HFFc6 (cell line): ENCODE measurements at regions not wholly inside any gene's neighbourhood (a gene's known extent, or its start where the extent isn't known, plus 50 kb on each side); places are given as distances from the start of the nearest gene placed in this dataset.

Experiments used
- DNase-seq: peaks from one replicate; pipeline ENCODE4 v3.0.0-alpha.2; 2018
- H3K27ac Mint-ChIP-seq: 2 replicates; pipeline ENCODE4 v1.8.0; 2020; ENCODE audit warnings: mild to moderate bottlenecking, mixed read lengths
- H3K27me3 Mint-ChIP-seq: 2 replicates; pipeline ENCODE4 v1.8.0; 2021; ENCODE audit warnings: mild to moderate bottlenecking, moderate library complexity, mixed read lengths; ENCODE audit not compliant: insufficient read depth
- H3K36me3 Mint-ChIP-seq: 2 replicates; pipeline ENCODE4 v1.8.0; 2021; ENCODE audit warnings: low read depth, mixed read lengths
- H3K4me1 Mint-ChIP-seq: 2 replicates; pipeline ENCODE4 v1.8.0; 2020; ENCODE audit warnings: low read depth, mixed read lengths
- H3K4me3 Mint-ChIP-seq: 2 replicates; pipeline ENCODE4 v1.8.0; 2020; ENCODE audit warnings: mild to moderate bottlenecking, moderate library complexity, mixed read lengths
- H3K9me3 Mint-ChIP-seq: 2 replicates; pipeline ENCODE4 v1.8.0; 2020; ENCODE audit warnings: mild to moderate bottlenecking, mixed read lengths
- TF ChIP-seq, protein P1 (sequence below): fragments of 200-600 bp; sonication (generic); IDR thresholded peaks from 2 replicates; pipeline ENCODE4 v1.5.0; 2021; ENCODE audit warnings: antibody characterized with exemption, mild to moderate bottlenecking

DNA sequence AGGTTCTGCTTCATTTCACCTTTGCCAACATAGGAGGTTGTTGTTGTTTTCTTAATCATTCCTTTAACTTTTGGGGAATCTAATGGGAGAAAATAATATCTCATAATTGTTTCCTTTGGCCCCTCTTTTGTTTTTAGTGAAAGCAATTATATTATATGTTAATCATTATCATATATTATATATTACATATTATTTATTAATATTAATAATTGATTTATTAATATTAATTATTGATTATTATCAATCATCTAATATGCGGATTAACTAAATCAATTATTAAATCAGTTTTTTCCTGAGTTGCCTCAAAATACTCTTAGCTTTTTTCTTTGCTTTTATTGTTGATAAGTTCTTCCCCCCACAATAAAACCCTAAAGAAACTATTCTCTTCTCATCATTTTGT lies 443.8 kb downstream of the GATA3 start:
- H3K27me3 Mint-ChIP-seq: no peaks in the 10 kb centered on the region
- peaks cover 39% of the 10 kb centered on the region for H3K9me3 Mint-ChIP-seq
- H3K4me3 Mint-ChIP-seq: no peak overlapping the region

DNA sequence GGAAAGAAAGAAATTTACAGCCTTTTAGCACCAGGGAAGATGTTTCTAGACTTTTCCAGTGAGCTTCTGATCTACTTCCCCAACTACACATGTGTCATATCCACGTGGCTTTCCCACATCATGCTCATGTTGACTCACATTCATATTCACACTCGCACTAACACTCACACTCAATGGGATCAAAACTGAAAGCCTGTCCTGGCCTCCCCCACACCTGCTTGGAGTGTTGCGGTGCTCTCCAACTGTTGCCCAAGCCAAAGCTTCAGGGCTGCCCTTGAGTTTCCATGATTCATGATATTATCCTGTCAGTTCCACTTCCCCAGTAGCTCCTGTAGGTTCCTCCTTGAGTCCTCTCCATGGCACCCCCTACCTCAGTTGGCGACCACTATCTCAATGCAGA lies 444.4 kb downstream of the GATA3 start:
- H3K27ac Mint-ChIP-seq: no peak overlapping the region
- H3K4me1 Mint-ChIP-seq: no peaks in the 10 kb centered on the region
- no peaks in the 10 kb centered on the region for H3K27me3 Mint-ChIP-seq
- H3K36me3 Mint-ChIP-seq: no peaks in the 10 kb centered on the region
- DNase-seq: no peak
- peaks cover 34% of the 10 kb centered on the region for H3K9me3 Mint-ChIP-seq
- no peak overlapping the region for H3K4me3 Mint-ChIP-seq
- TF ChIP-seq, protein P1, sequence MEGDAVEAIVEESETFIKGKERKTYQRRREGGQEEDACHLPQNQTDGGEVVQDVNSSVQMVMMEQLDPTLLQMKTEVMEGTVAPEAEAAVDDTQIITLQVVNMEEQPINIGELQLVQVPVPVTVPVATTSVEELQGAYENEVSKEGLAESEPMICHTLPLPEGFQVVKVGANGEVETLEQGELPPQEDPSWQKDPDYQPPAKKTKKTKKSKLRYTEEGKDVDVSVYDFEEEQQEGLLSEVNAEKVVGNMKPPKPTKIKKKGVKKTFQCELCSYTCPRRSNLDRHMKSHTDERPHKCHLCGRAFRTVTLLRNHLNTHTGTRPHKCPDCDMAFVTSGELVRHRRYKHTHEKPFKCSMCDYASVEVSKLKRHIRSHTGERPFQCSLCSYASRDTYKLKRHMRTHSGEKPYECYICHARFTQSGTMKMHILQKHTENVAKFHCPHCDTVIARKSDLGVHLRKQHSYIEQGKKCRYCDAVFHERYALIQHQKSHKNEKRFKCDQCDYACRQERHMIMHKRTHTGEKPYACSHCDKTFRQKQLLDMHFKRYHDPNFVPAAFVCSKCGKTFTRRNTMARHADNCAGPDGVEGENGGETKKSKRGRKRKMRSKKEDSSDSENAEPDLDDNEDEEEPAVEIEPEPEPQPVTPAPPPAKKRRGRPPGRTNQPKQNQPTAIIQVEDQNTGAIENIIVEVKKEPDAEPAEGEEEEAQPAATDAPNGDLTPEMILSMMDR: no peak

More for the DNA sequence above, 443.8 kb downstream of the GATA3 start:
- H3K36me3 Mint-ChIP-seq: no peaks in the 10 kb centered on the region
- TF ChIP-seq, protein P1: no peak
- no peaks in the 10 kb centered on the region for H3K4me1 Mint-ChIP-seq
- H3K27ac Mint-ChIP-seq: no peak overlapping the region
- no peak for DNase-seq

DNA sequence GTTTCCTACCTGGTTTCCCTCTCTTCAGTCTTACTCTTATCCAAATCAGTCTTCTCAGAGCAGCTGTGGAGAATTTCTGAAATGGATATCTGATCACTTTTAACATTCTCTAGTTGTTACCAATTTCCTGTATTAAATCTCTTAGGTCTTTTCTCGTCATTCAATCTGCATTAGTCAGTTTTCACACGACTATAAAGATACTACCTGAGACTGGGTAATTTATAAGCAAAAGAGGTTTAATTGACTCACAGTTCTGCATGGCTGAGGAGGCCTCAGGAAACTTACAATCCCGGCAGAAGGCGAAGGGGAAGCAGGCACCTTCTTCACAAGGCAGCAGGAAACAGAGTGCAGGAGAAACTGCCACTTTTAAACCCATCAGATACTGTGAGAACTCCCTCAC lies 444.8 kb downstream of the GATA3 start:
- no peaks in the 10 kb centered on the region for H3K4me1 Mint-ChIP-seq
- H3K4me3 Mint-ChIP-seq: no peak overlapping the region
- no peaks in the 10 kb centered on the region for H3K27me3 Mint-ChIP-seq
- no peak for DNase-seq
- TF ChIP-seq, protein P1: no peak
- H3K36me3 Mint-ChIP-seq: no peaks in the 10 kb centered on the region
- H3K9me3 Mint-ChIP-seq: peaks cover 34% of the 10 kb centered on the region
- H3K27ac Mint-ChIP-seq: no peak overlapping the region

DNA sequence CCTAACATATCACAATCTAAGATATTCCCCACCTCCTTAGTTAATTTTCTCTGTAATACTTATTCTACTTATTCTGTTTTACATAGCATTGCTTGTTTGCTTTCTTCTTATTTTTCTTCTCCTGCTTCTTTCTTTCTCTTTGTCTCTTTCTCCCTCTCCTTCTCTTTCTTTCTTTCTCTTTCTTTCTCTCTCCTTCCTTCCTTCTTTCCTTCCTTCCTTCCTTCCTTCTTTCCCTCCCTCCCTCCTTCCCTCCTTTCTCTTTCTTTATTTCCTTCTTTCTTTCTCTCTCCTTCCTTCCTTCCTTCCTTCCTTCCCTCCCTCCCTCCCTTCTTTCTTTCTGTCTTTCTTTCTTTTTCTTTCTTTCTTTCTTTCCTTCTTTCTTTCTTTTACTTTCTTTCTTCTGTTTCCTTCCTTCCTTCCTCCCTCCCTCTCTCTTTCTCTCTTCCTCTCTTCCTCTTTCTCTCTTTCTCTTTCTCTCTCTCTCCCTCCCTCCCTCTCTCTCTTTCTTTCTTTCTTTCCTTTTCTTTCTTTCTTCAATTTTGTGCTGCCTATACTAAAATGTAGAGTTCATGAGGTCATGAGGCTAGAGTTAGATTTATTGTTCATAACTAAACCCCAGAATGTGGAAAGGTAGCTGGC lies 445.4 kb downstream of the GATA3 start:
- no peaks in the 10 kb centered on the region for H3K36me3 Mint-ChIP-seq
- H3K4me1 Mint-ChIP-seq: no peaks in the 10 kb centered on the region
- H3K27ac Mint-ChIP-seq: no peak overlapping the region
- no peak overlapping the region for H3K4me3 Mint-ChIP-seq
- TF ChIP-seq, protein P1: no peak
- H3K27me3 Mint-ChIP-seq: no peaks in the 10 kb centered on the region
- DNase-seq: no peak
- peaks cover 32% of the 10 kb centered on the region for H3K9me3 Mint-ChIP-seq

DNA sequence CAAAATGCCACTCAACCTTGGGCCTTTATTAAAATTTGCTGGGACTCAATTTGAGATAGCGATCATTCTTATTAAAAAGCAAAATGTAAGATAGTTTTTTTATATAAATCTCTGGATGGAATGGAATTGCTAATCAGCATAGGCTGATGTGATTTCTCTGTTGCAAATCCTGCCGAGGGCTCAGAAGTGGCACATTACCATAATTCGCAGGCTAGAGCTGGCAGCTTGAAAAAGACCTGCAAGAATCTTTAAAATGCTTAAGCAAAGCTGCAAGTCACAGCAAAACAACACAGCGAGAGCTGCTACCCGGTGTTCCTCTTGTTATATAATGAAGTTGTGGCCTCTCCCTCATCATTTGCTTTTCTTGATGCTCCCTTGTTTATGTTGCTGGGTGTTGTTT lies 448.1 kb downstream of the GATA3 start:
- H3K27me3 Mint-ChIP-seq: no peaks in the 10 kb centered on the region
- TF ChIP-seq, protein P1: no peak
- no peak overlapping the region for H3K27ac Mint-ChIP-seq
- no peaks in the 10 kb centered on the region for H3K36me3 Mint-ChIP-seq
- DNase-seq: no peak
- H3K9me3 Mint-ChIP-seq: peaks cover 41% of the 10 kb centered on the region
- no peak overlapping the region for H3K4me3 Mint-ChIP-seq
- H3K4me1 Mint-ChIP-seq: no peaks in the 10 kb centered on the region

DNA sequence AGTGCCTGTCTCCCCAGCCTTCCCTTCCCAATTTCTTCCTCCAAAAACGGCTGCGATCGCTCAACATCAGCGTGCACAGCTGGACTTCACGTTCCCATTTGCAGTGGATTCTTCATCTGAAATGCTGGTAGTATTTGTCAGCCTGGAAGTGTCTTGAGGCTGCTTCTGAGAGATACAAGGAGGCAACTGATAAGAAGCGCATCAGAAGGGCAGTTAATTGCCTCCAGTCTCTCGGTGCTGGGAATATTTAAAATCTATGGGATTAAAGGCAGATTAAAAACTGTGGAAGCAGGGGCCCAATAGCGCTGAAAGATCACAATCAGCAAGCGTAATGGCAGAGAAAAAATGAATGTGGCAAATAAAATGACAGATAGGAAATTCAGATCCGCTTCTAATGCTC lies 450.0 kb downstream of the GATA3 start:
- Mint-ChIP-seq H3K27me3 (no peaks in the 10 kb centered on the region), H3K27ac (no peak overlapping the region), H3K4me1 (no peaks in the 10 kb centered on the region), H3K9me3 (peaks cover 38% of the 10 kb centered on the region), H3K36me3 (no peaks in the 10 kb centered on the region), H3K4me3 (no peak overlapping the region)
- TF ChIP-seq, protein P1: no peak
- no peak for DNase-seq
